Spinal cord (tissue), 9 donors: ENCODE measurements at regions not wholly inside any gene's neighbourhood (a gene's known extent, or its start where the extent isn't known, plus 50 kb on each side); places are given as distances from the start of the nearest gene placed in this dataset.

Source experiments
- DNase-seq, 6 donors: peaks; one replicate each; pipeline versions ENCODE4 v3.0.0 to v3.0.0-alpha.2; 2013 to 2015; ENCODE audit warnings: low spot score in 6 of 6, low read depth in 4 of 6
- H3K27ac ChIP-seq: one replicate; pipeline ENCODE4 v1.5.1; 2013; ENCODE audit warnings: low read depth, low read length, control low read depth
- H3K27me3 ChIP-seq: one replicate; pipeline ENCODE4 v1.6.1; 2013; ENCODE audit warnings: low read length; ENCODE audit not compliant: control insufficient read depth, insufficient read depth
- H3K36me3 ChIP-seq: one replicate; pipeline ENCODE4 v1.6.1; 2013; ENCODE audit warnings: low read length; ENCODE audit not compliant: control insufficient read depth, insufficient read depth
- H3K4me1 ChIP-seq: one replicate; pipeline ENCODE4 v1.6.1; 2013; ENCODE audit warnings: low read length; ENCODE audit not compliant: control insufficient read depth, insufficient read depth
- H3K4me3 ChIP-seq: one replicate; pipeline ENCODE4 v1.5.1; 2013; ENCODE audit warnings: low read depth, low read length, control low read depth
- H3K9me3 ChIP-seq: one replicate; pipeline ENCODE4 v1.6.1; 2013; ENCODE audit warnings: low read length; ENCODE audit not compliant: control insufficient read depth, insufficient read depth
- WGBS: methylation state at CpG from one replicate; pipeline ENCODE4 v1.1.5; 2013; ENCODE audit warnings: missing lambda C conversion rate; ENCODE audit not compliant: insufficient coverage; 5-methylcytosine and 5-hydroxymethylcytosine counted together
- donor health status: healthy.

- Histone ChIP-seq H3K4me3 (no peak overlapping the region), H3K27ac (no peak overlapping the region), H3K9me3 (no peaks in the 10 kb centered on the region), H3K4me1 (no peaks in the 10 kb centered on the region), H3K36me3 (no peaks in the 10 kb centered on the region), H3K27me3 (no peaks in the 10 kb centered on the region)
- no peak for DNase-seq
- no CpG with 5 or more reads among the region's 1 CpG for WGBS
Observed at GRCh38 chr7:94099679-94100078, 95.5 kb upstream of the BET1 start.

DNA sequence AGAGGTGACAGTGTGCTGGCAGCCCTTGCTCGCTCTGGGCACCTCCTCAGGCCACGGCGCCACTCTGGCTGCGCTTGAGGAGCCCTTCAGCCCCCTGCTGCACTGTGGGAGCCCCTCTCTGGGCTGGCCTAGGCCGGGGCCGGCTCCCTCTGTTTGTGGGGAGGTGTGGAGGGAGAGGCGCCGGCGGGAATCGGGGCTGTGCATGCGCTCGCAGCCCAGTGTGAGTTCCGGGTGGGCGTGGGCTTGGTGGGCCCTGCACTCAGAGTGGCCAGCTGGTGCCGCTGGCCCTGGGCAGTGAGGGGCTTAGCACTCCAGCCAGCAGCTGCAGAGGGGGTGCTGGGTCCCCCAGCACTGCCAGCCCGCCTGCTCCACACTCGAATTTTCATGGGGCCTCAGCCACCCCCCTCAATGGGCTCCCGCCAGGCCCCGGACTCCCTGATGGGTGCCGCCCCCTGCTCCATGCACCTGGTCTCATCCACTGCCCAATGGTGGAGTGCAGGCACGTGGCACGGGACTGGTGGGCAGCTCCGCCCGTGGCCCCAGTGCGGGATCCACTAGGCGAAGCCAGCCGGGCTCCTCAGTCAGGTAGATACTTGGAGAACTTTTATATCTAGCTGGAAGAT lies 96.7 kb upstream of the BET1 start:
- Histone ChIP-seq H3K9me3 (no peaks in the 10 kb centered on the region), H3K4me3 (no peak overlapping the region), H3K4me1 (no peaks in the 10 kb centered on the region), H3K27me3 (no peaks in the 10 kb centered on the region), H3K36me3 (no peaks in the 10 kb centered on the region), H3K27ac (no peak overlapping the region)
- no peak for DNase-seq
- 98% methylated on average over 27 of the region's 27 CpGs for WGBS

DNA sequence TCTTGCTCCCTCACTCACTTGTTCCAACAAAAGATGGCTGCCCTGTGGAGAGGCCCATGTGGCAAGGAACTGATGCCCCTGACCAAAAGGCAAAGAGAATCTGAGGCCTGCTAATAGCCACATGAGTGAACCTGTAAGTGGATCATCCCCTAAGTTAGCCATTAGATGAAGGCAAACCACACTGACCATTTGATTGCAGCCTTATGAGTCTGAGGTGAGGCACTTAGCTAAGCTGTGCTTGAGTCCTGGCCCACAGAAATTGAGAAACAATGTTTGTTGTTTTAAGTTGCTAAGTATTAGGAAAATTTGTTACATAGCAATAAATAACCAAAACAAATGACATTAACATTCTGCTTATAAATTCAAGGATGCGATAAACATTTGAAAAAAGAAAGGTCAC lies 100.1 kb upstream of the BET1 start:
- Histone ChIP-seq H3K27ac (no peak overlapping the region), H3K9me3 (no peaks in the 10 kb centered on the region), H3K4me3 (no peak overlapping the region), H3K36me3 (no peaks in the 10 kb centered on the region), H3K4me1 (no peaks in the 10 kb centered on the region), H3K27me3 (no peaks in the 10 kb centered on the region)
- DNase-seq, result no peak
- WGBS, result no CpG with 5 or more reads among the region's 1 CpG

DNA sequence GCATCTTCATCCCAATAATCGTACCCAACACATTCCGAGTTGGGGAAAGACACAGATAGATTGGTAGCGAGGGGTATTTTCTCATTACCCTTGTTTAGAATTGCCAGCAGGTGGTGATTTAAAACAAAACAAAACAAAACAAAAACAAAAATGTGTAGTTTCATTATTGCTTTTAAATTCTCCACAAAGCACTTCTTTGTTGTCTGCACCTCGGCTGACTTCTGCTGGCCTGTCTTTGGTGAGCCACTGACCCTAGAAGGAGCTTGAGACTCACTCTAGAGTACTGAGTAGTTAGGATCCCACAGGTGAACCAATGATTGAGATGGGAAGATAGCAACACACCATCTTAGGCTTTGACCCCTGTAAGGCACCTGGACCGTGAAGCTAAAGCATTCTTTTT lies 105.4 kb upstream of the BET1 start:
- Histone ChIP-seq H3K9me3 (no peaks in the 10 kb centered on the region), H3K4me1 (no peaks in the 10 kb centered on the region), H3K36me3 (no peaks in the 10 kb centered on the region), H3K27me3 (no peaks in the 10 kb centered on the region), H3K4me3 (no peak overlapping the region), H3K27ac (no peak overlapping the region)
- DNase-seq, result no peak
- 100% methylated on average over 1 of the region's 5 CpGs for WGBS

DNA sequence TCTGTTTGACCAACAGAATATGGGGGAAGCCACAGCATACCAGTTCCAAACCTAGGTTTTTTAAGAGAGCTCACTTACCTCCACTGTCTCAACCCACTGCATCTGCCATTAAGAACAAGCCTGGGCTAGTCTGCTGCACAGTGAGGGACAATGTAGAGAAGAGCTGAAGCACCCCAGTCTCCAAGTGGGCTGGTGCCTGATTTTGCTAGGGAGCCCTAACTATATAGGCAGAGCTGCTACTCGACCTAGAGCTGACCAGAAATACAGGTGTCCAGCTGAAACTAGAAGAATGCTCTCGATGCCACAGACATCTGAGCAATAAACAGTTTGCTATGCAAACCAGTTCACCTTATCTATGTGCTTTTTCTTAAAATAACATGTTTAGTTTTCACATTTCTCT lies 106.9 kb upstream of the BET1 start:
- H3K27ac ChIP-seq, result no peak overlapping the region
- no peaks in the 10 kb centered on the region for H3K9me3 ChIP-seq
- H3K27me3 ChIP-seq, result no peaks in the 10 kb centered on the region
- H3K36me3 ChIP-seq, result no peaks in the 10 kb centered on the region
- H3K4me3 ChIP-seq, result no peak overlapping the region
- no CpG with 5 or more reads among the region's 2 CpGs for WGBS
- no peaks in the 10 kb centered on the region for H3K4me1 ChIP-seq
- DNase-seq, result no peak

GRCh38 chr7:94115316-94115715 lies 111.2 kb upstream of the BET1 start:
- no peaks in the 10 kb centered on the region for H3K4me1 ChIP-seq
- no peaks in the 10 kb centered on the region for H3K9me3 ChIP-seq
- WGBS, result no CpG with 5 or more reads among the region's 2 CpGs
- H3K27me3 ChIP-seq, result no peaks in the 10 kb centered on the region
- H3K4me3 ChIP-seq, result no peak overlapping the region
- peak in 1 of 6 donors; percentile 14 for DNase-seq
- no peak overlapping the region for H3K27ac ChIP-seq
- no peaks in the 10 kb centered on the region for H3K36me3 ChIP-seq

DNA sequence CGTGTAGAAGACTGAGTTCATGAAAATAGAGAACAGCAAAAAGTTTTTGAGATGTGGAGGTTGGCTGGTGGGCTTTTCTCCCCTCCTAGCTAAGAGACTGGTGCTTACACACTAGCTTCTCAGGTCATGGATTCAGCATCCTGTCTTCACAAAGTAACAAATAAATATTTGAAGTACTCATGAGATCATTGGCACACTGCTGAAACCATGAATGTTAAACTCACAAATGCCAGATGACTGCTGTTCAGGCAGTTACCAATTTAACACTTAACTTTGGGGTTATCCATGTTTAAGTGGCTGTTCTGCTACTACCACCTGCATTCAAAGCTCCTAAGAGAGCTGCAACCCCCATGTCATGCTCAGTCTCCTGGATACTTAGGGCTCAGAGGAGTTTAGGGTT lies 119.0 kb upstream of the BET1 start:
- DNase-seq, result no peak
- Histone ChIP-seq H3K9me3 (no peaks in the 10 kb centered on the region), H3K27me3 (no peaks in the 10 kb centered on the region), H3K4me1 (no peaks in the 10 kb centered on the region), H3K27ac (no peak overlapping the region), H3K4me3 (no peak overlapping the region), H3K36me3 (no peaks in the 10 kb centered on the region)
- no CpG with 5 or more reads among the region's 1 CpG for WGBS

GRCh38 chr7:94127026-94127425 lies 122.9 kb upstream of the BET1 start:
- Histone ChIP-seq H3K4me3 (no peak overlapping the region), H3K9me3 (no peaks in the 10 kb centered on the region)

GRCh38 chr7:94128072-94128471 lies 123.9 kb upstream of the BET1 start:
- Histone ChIP-seq H3K4me3 (no peak overlapping the region), H3K4me1 (no peaks in the 10 kb centered on the region), H3K36me3 (no peaks in the 10 kb centered on the region), H3K27ac (no peak overlapping the region), H3K9me3 (no peaks in the 10 kb centered on the region), H3K27me3 (no peaks in the 10 kb centered on the region)
- DNase-seq, result no peak
- no CpG with 5 or more reads among the region's 2 CpGs for WGBS

More at GRCh38 chr7:94127026-94127425, 122.9 kb upstream of the BET1 start:
- DNase-seq, result no peak
- H3K27ac ChIP-seq, result no peak overlapping the region
- H3K27me3 ChIP-seq, result no peaks in the 10 kb centered on the region
- no peaks in the 10 kb centered on the region for H3K4me1 ChIP-seq
- H3K36me3 ChIP-seq, result no peaks in the 10 kb centered on the region

DNA sequence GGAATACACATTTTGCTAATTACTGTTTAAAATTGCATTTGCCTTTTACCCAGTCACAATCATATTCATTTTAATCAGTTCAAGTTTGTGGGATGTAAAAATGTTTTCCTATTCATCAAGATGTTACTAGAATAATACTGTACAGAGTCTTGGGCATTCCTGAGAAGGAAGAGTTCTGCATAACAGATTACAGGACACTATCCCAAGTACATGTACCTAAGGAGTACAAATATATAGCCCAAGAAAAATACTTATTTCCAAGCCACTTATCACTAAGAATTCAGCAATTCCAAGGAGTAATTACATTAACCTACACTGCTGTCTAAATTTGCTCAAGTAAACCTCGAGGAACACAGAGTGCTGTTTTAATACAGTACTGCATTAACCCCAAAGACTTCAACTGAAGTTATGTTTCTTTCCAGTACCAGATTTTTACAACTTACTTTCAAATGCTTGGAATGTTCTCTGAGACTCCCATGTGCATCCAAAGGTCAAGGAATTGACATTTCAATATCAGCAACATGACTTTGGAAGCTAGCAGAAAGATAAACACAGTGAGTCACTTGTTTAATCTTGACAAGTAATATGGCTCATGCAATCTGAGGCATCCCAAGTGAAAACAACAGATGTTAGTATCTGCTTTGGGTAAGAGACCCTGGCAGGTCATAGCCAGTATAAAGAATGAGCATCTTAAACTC lies 125.4 kb upstream of the BET1 start:
- Histone ChIP-seq H3K4me1 (no peaks in the 10 kb centered on the region), H3K4me3 (no peak overlapping the region), H3K27me3 (no peaks in the 10 kb centered on the region), H3K9me3 (no peaks in the 10 kb centered on the region), H3K27ac (no peak overlapping the region), H3K36me3 (no peaks in the 10 kb centered on the region)
- peak in 1 of 6 donors; percentile 7 for DNase-seq
- 63% methylated on average over 1 of the region's 1 CpG for WGBS
